GM18861 (cell line): ENCODE measurements at regions not wholly inside any gene's neighbourhood (a gene's known extent, or its start where the extent isn't known, plus 50 kb on each side); places are given as distances from the start of the nearest gene placed in this dataset.
"Not testable (repeated sequence)": the region's sequence is repeated elsewhere in the genome, so short reads cannot be mapped to it uniquely, and the experiment has no call there.

Experiments
- ATAC-seq: cut with Tn5 transposase; IDR thresholded peaks from one replicate; pipeline ENCODE4 v1.9.1; 2021; ENCODE audit not compliant: unreplicated experiment

DNA sequence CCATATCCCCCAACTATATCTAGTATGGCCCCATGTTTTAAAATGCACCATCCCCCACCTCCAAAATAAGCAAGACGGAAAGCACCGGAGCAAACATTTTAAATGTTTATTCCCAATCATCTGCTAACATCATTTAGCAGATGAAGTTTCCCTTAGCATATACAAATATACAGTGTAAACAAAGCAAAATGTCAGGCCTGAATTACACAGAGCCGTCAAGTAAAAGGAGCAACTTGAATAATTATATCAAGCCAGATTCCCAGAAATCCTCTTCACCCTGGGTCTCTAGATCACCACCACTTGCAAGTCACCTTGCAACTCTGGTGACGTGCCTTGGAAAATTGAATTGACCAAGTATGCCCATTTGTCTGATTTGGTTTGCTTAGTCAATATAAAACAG, 91.6 kb upstream of the COL1A2 start:
- ATAC-seq = no peak

DNA sequence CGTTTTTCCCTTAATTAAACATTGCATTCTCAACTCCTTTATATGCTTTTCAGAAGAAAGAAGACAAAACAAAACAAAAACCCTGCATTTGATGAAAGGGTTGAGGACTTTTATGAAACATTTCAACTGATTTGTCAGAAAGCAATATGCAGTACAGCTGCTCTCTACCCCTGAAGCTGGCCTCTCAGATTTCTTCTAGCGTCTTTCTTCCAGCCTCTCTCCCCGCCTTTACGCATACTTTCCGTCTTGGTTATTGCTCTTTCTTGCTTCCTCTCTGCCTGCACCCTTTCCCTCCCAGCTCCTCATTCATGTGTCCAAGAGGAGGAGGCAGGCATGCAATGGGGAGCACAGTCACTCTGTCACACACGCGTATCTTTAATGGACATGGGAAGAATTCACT, 91.0 kb upstream of the COL1A2 start:
- no peak for ATAC-seq

DNA sequence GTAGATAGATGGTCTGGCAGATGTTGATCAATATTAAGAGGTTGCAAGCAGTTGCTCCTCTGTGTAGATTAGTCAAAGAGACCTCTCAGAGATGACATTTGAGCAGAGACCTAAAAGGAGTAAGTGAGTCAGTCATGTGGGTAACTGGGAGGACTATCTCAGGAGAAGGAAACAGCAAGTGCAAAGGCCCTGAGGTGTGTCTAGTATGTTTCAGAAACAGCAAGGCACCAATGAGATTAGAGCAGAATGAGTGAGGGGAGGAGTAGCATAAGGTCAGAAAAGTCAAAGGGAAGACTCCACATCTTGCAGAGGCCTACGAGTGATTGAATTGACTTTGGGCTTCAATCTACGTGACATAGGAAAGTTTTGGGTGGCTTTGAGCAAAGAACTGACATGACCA, 89.8 kb upstream of the COL1A2 start:
- ATAC-seq = no peak

DNA sequence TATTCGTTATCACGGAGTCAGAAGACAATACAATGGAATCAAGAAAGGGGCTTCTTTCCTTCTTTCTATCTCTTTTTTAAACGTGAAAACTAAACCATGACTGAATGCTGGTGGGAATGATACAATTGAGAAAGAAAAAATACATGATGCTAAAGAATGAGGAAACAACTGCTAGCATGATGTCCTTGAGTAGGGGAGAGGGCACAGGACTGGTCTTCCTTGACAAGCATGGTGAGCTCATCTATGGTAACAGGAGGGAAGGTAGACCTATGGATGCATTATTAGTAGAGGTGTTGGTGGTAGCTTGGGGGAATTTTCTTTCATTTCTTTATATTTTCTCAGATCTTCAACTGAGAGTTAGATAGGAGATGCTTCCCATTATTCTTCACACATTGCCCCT, 88.9 kb upstream of the COL1A2 start:
- ATAC-seq = no peak

DNA sequence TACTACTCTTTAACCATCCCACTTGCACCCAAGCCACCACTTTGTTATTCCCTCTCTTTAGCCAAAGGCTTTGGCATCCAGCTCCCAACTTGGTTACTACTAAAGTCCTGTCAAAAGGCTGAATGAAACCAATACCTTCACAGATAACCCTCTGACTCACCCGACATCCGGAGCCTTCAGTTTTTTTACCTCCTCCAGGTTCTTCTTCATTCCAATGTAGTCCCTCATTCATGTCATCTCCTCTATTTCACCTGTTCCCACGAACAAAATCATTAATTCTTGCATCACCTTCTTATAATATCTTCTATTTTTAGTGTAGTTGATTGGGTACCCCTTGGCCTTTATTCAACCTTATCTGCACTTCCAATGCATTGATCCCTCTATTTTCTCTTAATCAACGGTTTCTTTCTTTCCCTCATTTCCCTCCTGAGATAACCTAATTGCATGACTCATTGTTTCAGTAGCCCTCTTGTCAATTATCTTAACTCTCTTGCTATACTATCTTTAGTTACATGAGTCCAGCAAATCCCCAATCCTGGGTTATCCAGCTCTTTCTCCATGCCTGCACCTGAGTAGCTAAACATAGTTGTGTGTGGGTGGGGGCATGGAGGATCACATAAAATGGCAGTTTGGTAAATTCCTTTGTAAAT, 87.2 kb upstream of the COL1A2 start:
- no peak for ATAC-seq

DNA sequence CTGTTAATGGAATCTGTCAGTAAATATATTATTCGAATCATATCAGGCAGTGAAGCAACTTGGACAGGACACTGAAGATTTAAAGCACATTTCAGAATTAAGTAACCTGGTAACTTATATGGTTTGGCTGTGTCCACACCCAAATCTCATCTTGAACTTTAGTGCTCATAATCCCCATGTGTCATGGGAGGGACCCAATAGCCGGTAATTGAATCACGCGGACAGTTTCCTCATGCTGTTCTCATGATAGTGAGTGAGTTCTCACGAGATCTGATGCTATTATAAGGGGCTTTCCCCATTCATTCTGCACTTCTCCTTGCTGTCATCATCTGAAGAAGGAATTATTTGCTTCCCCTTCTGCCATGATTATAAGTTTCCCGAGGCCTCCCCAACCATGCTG, 83.2 kb upstream of the COL1A2 start:
- no peak for ATAC-seq

DNA sequence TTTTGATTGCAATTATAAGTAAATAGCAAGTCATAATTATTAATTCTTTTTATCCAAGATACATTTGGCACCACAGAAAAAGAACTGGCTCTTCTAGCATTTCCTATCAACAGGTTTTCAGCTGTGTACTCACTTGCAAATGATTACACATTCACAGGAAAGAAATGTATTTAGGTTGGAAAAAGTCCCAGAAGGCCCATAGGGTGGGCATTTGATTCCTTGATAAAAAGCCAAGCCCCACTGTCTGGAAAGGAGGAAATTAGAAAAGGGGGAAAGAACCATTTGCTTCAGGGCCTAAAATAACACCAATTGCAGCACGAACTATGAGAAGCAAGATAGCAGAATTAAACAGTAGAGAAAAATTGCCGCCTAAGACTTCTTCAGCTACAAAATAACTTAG, 80.8 kb upstream of the COL1A2 start:
- ATAC-seq = no peak

DNA sequence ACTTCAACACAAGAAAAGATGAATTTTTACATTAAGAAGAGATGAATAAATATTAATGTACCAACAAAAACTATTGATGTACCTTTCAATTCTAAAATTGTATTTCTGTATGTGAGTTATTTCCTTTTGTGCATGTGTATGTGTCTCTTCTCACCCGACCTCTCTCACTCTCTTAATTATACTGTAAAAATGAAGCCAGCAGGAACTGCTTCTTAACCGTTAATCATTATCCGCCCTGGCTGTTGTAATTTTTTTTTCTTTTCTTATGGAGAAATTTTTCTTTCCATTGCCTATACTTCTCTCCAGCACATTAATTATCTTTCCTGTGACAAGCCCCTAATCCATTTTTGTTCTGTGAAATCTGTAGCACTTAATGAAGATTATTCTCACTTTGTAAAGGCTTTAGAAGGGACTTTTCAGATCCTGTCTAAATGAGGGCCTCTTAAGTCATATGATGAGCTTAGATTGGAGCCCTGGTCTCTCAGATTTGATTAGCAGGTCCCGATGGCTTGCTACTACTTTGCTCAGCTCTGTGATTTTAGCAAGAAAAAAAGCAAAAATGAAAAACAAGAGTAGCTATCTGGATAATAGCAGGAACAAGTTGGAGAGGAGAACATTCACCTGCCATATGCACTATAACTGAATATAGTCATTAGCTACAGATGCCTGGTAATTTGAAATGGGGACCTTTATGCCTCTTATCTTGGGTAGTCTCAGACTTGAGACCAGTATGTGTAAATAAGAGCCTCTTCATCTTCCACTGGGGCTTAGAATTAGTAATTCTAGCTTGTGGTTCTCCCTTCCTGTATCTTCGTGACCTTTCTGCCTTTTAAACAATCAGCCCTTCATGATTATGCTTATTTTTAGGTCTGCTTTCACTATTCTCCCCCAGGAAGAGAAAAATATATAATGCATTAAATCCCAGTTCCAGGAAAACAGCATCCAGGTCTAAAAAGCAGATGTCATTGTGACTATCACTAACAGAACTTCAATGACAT, 80.0 kb upstream of the COL1A2 start:
- ATAC-seq = no peak

DNA sequence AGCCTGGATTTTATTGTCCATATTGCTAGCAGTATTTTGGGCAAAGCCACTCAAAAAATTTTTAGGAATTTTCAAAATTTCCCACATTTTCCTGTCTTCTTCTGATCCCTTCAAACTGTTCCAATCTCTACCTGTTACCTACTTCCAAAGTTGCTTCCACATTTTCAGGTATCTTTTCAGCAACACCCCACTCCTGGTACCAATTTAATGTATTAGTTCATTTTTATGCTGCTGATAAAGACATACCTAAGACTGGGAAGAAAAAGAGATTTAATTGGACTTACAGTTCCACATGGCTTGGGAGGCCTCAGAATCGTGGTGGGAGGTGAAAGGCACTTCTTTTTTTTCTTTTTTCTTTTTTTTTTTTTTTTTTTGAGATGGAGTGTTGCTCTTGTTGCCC, 73.6 kb upstream of the COL1A2 start:
- not testable (repeated sequence) for ATAC-seq

DNA sequence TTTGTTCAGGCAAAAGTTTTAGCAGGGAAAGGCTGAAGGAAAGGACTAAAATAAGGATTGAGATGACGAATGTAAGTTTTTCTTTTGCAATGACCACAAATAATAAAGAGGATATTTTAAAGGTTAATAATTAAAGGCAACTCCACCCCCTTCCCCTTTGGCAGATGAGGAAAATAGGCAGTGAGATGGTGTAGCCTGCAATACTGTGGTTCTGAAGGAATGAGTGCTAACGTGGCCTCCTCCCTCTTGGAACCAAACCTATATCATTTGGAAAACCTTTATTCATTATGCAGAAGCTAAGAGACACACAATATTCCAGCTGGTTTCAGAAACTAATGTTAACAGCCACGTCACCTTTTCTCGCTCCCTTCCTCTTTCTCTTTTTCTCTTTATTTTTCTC, 70.9 kb upstream of the COL1A2 start:
- ATAC-seq = no peak

DNA sequence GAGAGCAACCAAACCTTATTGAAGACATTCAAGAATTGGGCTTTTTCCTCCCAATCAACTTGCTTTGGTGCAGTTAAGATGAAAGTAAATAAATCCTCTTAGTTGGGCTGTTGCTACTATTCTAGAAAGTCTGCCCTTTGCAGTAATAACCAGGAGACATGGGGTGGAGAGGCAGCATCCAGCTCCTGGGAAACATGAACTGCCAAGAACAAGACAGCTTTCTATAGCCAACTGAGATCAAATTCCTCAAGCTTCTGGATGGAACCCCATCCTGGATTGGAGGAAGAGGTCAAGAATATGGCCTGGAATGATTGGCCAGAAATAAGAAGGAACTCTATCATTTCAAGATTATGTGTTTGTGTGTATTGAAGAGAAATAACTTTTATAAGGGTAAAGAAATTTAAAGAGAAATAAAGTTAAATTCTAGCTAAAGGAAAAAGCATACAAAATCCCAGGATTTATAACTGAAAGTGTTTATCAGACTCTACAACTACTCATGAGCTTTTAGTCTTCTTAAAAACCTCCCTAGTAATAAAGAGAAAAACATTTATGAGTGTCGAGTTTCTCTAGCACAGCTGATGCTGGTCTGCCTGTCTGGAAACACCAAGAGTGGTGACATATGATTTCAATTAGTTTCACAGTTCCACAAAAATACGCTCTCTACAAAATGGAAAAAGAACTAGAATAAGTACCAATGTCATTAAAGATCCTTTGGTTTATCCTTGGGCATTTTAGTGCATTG, 70.1 kb upstream of the COL1A2 start:
- ATAC-seq = no peak

DNA sequence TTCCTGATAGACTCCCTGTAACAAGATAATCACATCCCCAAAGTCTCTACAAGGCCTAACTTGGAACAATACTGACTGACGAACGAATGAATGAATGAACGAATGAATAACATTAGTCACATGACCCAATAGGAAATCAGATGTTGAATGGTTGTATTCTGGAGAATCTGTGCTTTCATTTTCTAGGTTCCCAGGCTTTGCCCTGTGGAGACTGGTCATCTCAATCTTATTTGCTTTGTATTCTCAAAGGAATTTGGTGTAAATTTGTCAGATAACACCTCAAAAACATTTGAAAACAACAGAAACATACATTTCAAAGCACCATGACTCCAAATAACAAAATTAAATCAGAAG, 69.6 kb upstream of the COL1A2 start:
- ATAC-seq = no peak

DNA sequence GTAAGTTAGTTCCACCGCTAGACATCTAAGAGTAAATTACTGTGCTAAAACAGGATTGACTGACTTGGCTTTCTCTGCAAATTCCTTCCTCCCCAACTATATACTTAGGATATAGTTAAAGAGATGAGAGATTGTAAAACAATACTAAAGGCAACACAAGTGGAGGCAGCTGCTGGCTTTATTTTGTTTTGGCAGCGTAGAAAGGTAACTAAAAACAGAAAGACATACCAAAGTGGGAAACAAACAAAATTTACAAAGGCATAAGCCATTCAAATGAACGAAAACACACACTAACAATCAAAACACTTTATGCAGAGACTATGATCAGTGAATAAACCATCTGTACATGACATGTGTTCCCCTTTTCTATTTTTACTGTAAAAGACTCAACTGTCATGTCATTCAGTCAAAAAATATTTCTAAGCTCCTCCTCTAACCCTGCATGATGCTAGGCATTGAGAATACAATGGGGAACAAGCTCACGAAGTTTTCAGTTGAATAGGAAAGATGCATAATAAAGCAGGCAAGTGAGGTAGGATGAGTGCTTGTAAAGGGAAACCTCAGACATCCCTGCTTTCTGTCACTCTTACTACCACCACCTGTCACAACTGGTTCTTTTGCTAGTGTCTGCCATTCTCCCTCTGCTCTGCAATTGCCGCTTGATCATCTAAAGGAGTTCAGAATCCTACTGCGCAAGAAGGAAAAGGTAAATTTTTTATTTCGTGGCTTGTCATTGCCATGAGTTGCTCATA, 64.2 kb upstream of the COL1A2 start:
- ATAC-seq = no peak

DNA sequence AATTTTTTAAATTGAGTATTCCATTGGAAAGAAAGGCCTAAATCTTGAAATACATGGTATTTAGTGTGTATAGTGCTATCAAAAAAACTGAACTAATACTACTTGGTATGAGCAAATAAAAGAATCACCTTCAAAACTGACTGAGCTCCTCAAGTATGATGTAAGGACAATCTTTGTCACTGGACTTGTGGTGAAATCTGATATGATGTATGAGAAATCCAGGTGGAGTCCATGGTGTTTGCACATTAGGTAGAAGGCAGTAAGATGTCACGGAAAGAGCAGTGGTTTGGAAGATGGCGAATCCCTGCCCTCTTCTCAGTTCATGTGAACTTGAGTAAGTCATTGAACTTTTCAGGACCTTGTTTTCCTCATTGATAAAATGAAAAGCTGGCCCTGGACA, 62.1 kb upstream of the COL1A2 start:
- ATAC-seq = no peak

DNA sequence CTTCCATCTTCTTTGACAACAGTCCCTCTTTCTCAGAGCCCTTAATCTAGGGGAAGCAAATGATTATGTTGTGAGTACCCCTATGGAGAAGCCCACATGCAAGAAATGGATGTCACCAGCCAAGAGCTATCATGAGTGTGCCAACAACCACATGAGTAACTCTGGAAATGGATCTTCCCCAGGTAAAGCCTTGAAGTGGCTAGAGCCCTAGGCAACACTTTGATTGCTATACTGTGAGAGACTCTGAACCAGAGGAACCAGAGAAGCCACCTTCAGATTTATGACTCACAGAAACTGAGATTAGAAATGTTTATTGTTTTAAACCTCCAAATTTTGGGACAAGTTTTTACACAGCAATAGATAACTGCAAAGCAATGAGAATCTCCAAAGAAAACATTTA, 60.9 kb upstream of the COL1A2 start:
- ATAC-seq = no peak

DNA sequence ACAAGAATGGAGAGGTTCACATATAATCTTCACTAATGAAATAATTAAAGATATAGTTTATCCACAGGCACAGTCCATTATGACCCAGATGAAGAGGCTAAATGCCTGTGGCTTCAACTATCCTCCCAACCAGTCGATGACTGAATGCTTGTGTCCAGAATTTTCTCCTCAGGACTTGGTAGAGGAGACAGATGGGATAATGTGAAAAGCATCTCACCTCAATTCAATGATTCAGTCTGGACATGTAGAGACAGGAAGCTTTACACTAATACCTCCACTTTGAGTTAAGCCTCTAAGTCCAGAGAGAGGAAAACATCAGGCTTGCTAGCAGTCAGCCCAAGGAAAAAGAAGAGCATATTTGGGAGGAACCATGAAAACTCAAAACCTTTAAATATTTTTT, 59.1 kb upstream of the COL1A2 start:
- no peak for ATAC-seq

DNA sequence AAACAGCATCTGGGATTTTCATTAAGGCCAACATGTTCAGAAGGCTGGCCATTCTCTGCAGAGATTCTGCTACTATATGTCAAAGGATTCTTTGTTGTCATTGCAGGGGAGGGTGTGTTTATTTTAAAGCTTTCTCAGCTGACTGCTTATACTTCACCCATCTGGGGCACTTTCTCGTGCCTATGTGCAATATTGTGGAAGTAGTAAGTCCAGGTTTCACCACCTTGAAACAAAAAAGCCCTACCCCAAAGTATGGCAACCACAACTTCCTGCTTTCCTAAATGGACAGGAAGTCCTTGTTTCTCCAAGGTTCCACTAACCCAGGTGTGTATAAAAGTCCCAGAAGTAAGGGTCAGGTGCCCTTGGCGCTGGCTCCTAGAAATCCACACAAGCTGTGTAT, 58.7 kb upstream of the COL1A2 start:
- no peak for ATAC-seq

DNA sequence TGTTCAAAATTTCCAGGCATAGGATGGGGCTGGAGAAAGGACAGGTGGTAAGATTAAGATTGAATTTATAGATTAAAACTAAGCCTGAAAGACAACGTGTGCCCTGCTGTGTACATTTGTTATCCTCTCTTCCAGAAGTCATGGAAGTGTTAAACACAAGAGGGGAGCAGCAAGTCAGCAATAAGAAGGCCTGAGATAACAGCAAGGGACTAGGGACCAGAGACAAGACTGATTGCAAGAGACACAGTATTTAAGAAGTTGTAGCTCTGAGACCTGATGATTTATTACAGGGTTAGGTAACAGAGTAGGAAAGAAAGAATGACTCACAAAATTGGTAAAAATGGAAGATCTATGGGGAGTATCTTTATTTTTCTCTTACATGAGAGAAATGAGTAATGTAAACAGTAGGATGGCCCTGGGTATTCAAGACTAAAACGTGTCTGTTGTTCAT, 55.7 kb upstream of the COL1A2 start:
- no peak for ATAC-seq

DNA sequence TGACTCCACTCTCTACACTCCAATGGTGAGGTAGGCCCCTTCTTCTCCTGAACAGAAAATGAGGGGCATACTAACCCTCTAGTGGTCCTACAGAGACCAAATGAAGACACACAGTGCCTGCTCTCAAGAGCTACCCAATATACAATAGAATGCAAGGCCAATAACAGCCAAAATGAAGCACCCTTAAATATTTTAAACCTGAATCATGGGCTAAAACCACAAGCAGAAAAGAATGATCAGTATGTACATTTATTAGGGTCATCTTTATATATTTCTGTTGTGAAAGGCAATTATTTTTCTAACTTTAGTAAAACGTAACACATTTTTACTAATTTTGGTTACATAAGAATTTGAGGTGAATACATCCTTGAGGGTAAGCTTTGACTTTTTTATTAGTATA, 49.9 kb upstream of the COL1A2 start:
- no peak for ATAC-seq
